GM12878 (cell line): ENCODE measurements at regions not wholly inside any gene's neighbourhood (a gene's known extent, or its start where the extent isn't known, plus 50 kb on each side); places are given as distances from the start of the nearest gene placed in this dataset.

ENCODE experiments used
- ATAC-seq: fragments of 200-7000 bp; cut with Tn5 transposase; 3 replicates; pipeline ENCODE4 v1.9.1; 2020; ENCODE audit warnings: mild to moderate bottlenecking, moderate library complexity
- BruUV-seq: library from RNA; stranded (reverse); fragments of 400-500 nt; replicated peaks from 2 replicates; lab custom pipeline; 2021; lab: Mats Ljungman, UMichigan
- CTCF ChIA-PET: fragments of 300-600 bp; sonication (Branson Sonifier 250); formaldehyde crosslinking; extraction: SDS; loops from one replicate; lab custom pipeline; 2021; ENCODE audit warnings: inconsistent platforms; lab: Yijun Ruan, JAX
- POLR2A ChIA-PET: fragments of 350-600 bp; formaldehyde crosslinking; extraction: SDS; loops from one replicate; lab custom pipeline; 2021; ENCODE audit warnings: inconsistent platforms; lab: Charles Lee
- RAD21 ChIA-PET: fragments of 300-600 bp; sonication (Branson Sonifier 250); formaldehyde crosslinking; loops from one replicate; lab custom pipeline; 2023; ENCODE audit warnings: antibody characterized with exemption; ENCODE audit not compliant: unreplicated experiment; lab: Charles Lee
- SMC1A ChIA-PET: fragments of 300-600 bp; sonication (Branson Sonifier 250); formaldehyde crosslinking; loops from one replicate; lab custom pipeline; 2023; ENCODE audit not compliant: unreplicated experiment, uncharacterized antibody; lab: Charles Lee
- DNase-seq: peaks from one replicate; pipeline ENCODE4 v3.0.0-alpha.2; 2011; ENCODE audit warnings: low read depth, low spot score
- FAIRE-seq: peaks from 3 replicates; lab custom pipeline; 2011; peaks lifted over from hg19 to GRCh38; lab: Jason Lieb, UNC
- H2AFZ ChIP-seq: 2 replicates; pipeline ENCODE4 v1.6.0; 2011; ENCODE audit warnings: low read depth, low read length, control low read depth; ENCODE audit not compliant: control insufficient read depth
- H3K27ac ChIP-seq: 2 replicates; pipeline ENCODE4 v1.5.1; 2011; ENCODE audit warnings: control low read depth; ENCODE audit not compliant: control insufficient read depth, insufficient read depth
- H3K27me3 ChIP-seq, 2 experiments: replicated peaks in 1 of 2; 2 replicates each; pipeline versions ENCODE4 v1.6.0 to v1.6.1; 2011; ENCODE audit warnings: low read length in 1 of 2; ENCODE audit not compliant: control insufficient read depth in 2 of 2, insufficient read depth in 2 of 2
- H3K36me3 ChIP-seq, 2 experiments: 2 replicates each; pipeline ENCODE4 v1.5.1; 2011; ENCODE audit warnings: low read length in 1 of 2; ENCODE audit not compliant: control insufficient read depth in 2 of 2, insufficient read depth in 2 of 2
- H3K4me1 ChIP-seq: 2 replicates; pipeline ENCODE4 v1.6.1; 2011; ENCODE audit warnings: mild to moderate bottlenecking, low read length, moderate library complexity, mixed read lengths; ENCODE audit not compliant: control insufficient read depth, insufficient read depth
- H3K4me2 ChIP-seq: 2 replicates; pipeline ENCODE4 v1.6.0; 2011; ENCODE audit warnings: control low read depth; ENCODE audit not compliant: control insufficient read depth, insufficient read depth
- H3K4me3 ChIP-seq: fragments of 200-600 bp; sonication (generic); 2 replicates; pipeline ENCODE4 v1.5.1; 2016
- H3K79me2 ChIP-seq: 2 replicates; pipeline ENCODE4 v1.6.0; 2011; ENCODE audit warnings: low read length; ENCODE audit not compliant: control insufficient read depth, insufficient read depth
- H3K9ac ChIP-seq: 2 replicates; pipeline ENCODE4 v1.8.0; 2011; ENCODE audit warnings: low read length, control low read depth, mixed read lengths; ENCODE audit not compliant: control insufficient read depth, insufficient read depth
- H3K9me3 ChIP-seq: replicated peaks from 3 replicates; pipeline ENCODE4 v1.5.1; 2011; ENCODE audit warnings: mild to moderate bottlenecking, low read length; ENCODE audit not compliant: control insufficient read depth, insufficient read depth
- H4K20me1 ChIP-seq: 2 replicates; pipeline ENCODE4 v1.6.0; 2011; ENCODE audit not compliant: control insufficient read depth, insufficient read depth
- CHD1 ChIP-seq: IDR thresholded peaks from 2 replicates; pipeline ENCODE4 v1.6.1; 2012; ENCODE audit warnings: low read depth, low read length, improper control_type of control experiment
- CHD2 ChIP-seq: IDR thresholded peaks from 2 replicates; pipeline ENCODE4 v1.6.1; 2011; ENCODE audit warnings: low read depth, low read length, improper control_type of control experiment, borderline replicate concordance
- IKZF2 ChIP-seq, 2 experiments: fragments of 450-650 bp; IDR thresholded peaks; 2 replicates each; pipeline ENCODE4 v1.6.1; 2017; ENCODE audit warnings: mild to moderate bottlenecking in 2 of 2, moderate library complexity in 2 of 2
- JUND ChIP-seq: IDR thresholded peaks from 2 replicates; pipeline ENCODE4 v1.6.1; 2012; ENCODE audit warnings: low read depth, mild to moderate bottlenecking, low read length, improper control_type of control experiment, moderate library complexity
- KLF5 ChIP-seq: fragments of 450-650 bp; IDR thresholded peaks from 2 replicates; pipeline ENCODE4 v1.6.1; 2014; ENCODE audit warnings: mild to moderate bottlenecking; ENCODE audit not compliant: partially characterized antibody
- MEF2B ChIP-seq: fragments of 450-650 bp; IDR thresholded peaks from 2 replicates; pipeline ENCODE4 v1.6.1; 2018; ENCODE audit warnings: mild to moderate bottlenecking, moderate library complexity; ENCODE audit not compliant: partially characterized antibody, poor library complexity, severe bottlenecking
- MYC ChIP-seq: IDR thresholded peaks from 2 replicates; pipeline ENCODE4 v1.6.1; 2011; ENCODE audit warnings: mild to moderate bottlenecking, low read length, moderate library complexity, inconsistent platforms; ENCODE audit not compliant: insufficient read depth, insufficient replicate concordance, insufficient read length, severe bottlenecking
- NR2C1 ChIP-seq: fragments of 450-650 bp; IDR thresholded peaks from 2 replicates; pipeline ENCODE4 v1.6.1; 2017; ENCODE audit warnings: antibody characterized with exemption, mild to moderate bottlenecking, moderate library complexity
- PAX8 ChIP-seq: fragments of 450-650 bp; IDR thresholded peaks from 2 replicates; pipeline ENCODE4 v1.6.1; 2017; ENCODE audit warnings: mild to moderate bottlenecking, moderate library complexity
- PML ChIP-seq: IDR thresholded peaks from 2 replicates; pipeline ENCODE4 v1.6.1; 2012; ENCODE audit warnings: low read length, inconsistent platforms
- RB1 ChIP-seq: fragments of 450-650 bp; formaldehyde crosslinking; IDR thresholded peaks from 2 replicates; pipeline ENCODE4 v1.6.1; 2017; ENCODE audit warnings: mild to moderate bottlenecking, borderline replicate concordance
- SPI1 ChIP-seq: IDR thresholded peaks from 2 replicates; pipeline ENCODE4 v1.6.1; 2011; ENCODE audit warnings: low read depth, mild to moderate bottlenecking, low read length, moderate library complexity, borderline replicate concordance; ENCODE audit not compliant: insufficient read depth
- TARDBP ChIP-seq: IDR thresholded peaks from 2 replicates; pipeline ENCODE4 v1.6.1; 2016; ENCODE audit warnings: borderline replicate concordance
- TBL1XR1 ChIP-seq: IDR thresholded peaks from 2 replicates; pipeline ENCODE4 v1.6.1; 2012; ENCODE audit warnings: low read depth, low read length, improper control_type of control experiment
- TCF7 ChIP-seq: IDR thresholded peaks from 2 replicates; pipeline ENCODE4 v1.6.1; 2014; ENCODE audit warnings: antibody characterized with exemption, borderline replicate concordance
- ZNF24 ChIP-seq: fragments of 450-650 bp; IDR thresholded peaks from 2 replicates; pipeline ENCODE4 v1.6.1; 2017; ENCODE audit warnings: antibody characterized with exemption, mild to moderate bottlenecking
- WGBS: methylation state at CpG from one replicate; pipeline ENCODE4 v1.1.6; 2016; ENCODE audit warnings: low lambda C conversion rate; ENCODE audit not compliant: insufficient replicate concordance, insufficient coverage; ENCODE audit errors: missing lambda C conversion rate; 5-methylcytosine and 5-hydroxymethylcytosine counted together
- in situ Hi-C: fragments of 300-500 bp; cut with MboI; formaldehyde crosslinking; loops from 9 replicates; pipeline ENCODE4 v1.14.3; 2018; ENCODE audit warnings: mixed read lengths
- intact Hi-C: fragments of 100-400 bp; cut with micrococcal nuclease; formaldehyde crosslinking; loops from one replicate; pipeline ENCODE4 v1.14.2; 2022; ENCODE audit not compliant: unreplicated experiment
- TF ChIP-seq, protein P1 (sequence below): IDR thresholded peaks from 2 replicates; pipeline ENCODE4 v1.6.1; 2012; ENCODE audit warnings: low read length, inconsistent platforms
- TF ChIP-seq, protein P2 (sequence below): IDR thresholded peaks from 2 replicates; pipeline ENCODE4 v1.6.1; 2011; ENCODE audit warnings: borderline replicate concordance, low read depth, mild to moderate bottlenecking, moderate library complexity, mixed read lengths, low read length; ENCODE audit not compliant: insufficient read depth; ENCODE audit errors: extremely low read length
- TF ChIP-seq, protein P3 (sequence below): IDR thresholded peaks from 2 replicates; pipeline ENCODE4 v1.6.1; 2011; ENCODE audit warnings: borderline replicate concordance, low read depth, mild to moderate bottlenecking, moderate library complexity, low read length; ENCODE audit not compliant: insufficient read depth, poor library complexity, severe bottlenecking

DNA sequence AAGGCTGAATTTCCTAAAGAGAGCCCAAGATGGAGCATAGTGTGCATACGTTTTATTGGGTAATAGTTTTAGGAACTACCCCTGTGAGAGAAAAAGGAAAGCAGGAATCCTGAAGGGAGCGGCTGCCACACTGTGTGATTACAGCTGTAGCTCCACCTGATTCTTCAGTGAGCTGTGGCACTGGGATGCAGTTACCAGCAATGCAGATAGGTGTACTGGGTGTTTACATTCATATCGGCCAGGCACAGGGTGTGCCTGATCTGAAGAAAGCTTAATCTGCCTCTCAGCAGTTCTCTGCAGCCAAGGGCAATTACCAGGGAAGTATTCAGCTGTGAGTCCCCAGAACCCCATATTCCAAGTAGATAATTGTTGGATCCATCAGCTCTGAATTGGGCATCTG is 1541.8 kb downstream of the EFNB2 start (continued):
- TF ChIP-seq TARDBP (no peak), TBL1XR1 (no peak), MYC (no peak)
- TF ChIP-seq, protein P1, sequence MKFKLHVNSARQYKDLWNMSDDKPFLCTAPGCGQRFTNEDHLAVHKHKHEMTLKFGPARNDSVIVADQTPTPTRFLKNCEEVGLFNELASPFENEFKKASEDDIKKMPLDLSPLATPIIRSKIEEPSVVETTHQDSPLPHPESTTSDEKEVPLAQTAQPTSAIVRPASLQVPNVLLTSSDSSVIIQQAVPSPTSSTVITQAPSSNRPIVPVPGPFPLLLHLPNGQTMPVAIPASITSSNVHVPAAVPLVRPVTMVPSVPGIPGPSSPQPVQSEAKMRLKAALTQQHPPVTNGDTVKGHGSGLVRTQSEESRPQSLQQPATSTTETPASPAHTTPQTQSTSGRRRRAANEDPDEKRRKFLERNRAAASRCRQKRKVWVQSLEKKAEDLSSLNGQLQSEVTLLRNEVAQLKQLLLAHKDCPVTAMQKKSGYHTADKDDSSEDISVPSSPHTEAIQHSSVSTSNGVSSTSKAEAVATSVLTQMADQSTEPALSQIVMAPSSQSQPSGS: no peak
- TF ChIP-seq, all 136 proteins: peak for 0

DNA sequence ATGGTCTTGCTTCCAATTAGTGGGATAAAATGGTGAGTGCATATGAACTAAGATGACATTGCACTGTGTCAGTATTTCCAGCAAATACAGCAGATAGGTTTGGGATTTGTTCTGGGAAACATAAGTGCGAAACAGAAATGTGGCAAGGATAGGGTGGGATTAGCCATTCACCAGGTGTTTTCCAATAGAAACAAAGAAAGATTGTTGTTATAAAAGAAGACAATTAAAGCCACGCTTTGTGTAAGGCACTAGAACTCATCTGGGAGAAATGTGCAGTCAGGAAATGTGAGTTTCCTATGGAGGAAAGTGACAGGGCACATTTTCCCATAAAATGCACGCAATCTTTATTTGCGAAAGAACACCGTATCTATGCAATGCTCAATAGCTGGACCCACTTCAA is 1547.8 kb downstream of the EFNB2 start:
- H3K4me2 ChIP-seq: no peak overlapping the region
- RAD21 ChIA-PET: no interaction called here
- no peak overlapping the region for H2AFZ ChIP-seq
- SMC1A ChIA-PET: no interaction called here
- H3K27me3 ChIP-seq: no peaks in the 10 kb centered on the region
- no peaks in the 10 kb centered on the region; the same call in 1 of the 3 replicates for H3K9me3 ChIP-seq
- POLR2A ChIA-PET: no interaction called here
- H3K36me3 ChIP-seq: no peaks in the 10 kb centered on the region
- no TSS peak for BruUV-seq
- in situ Hi-C loops (loop anchor here (25.0 kb wide), 1 partner anchor 1550 kb away; the partner anchor contains the start of gene EFNB2), intact Hi-C loops (loop anchor here (10.0 kb wide), 1 partner anchor 1803 kb away; no protein-coding TSS in a partner anchor)
- H3K4me1 ChIP-seq: peaks cover 15% of the 10 kb centered on the region
- WGBS: 30% methylated on average over 5 of the region's 5 CpGs
- CTCF ChIA-PET: interaction anchor here (0.6 kb wide), 1 partner anchor 1479 kb away, joined by 3 read pairs; no protein-coding TSS in a partner anchor
- no peak overlapping the region for H3K27ac ChIP-seq
- no peak for FAIRE-seq
- no peak for ATAC-seq
- no peaks in the 10 kb centered on the region for H4K20me1 ChIP-seq
- H3K79me2 ChIP-seq: no peaks in the 10 kb centered on the region
- no peak overlapping the region for H3K9ac ChIP-seq
- no peak for DNase-seq
- no peak overlapping the region for H3K4me3 ChIP-seq
- TF ChIP-seq CHD1 (no peak), PAX8 (no peak), ZNF24 (no peak), KLF5 (no peak), JUND (no peak), TCF7 (no peak), NR2C1 (no peak), RB1 (no peak), IKZF2 (IDR thresholded peaks at IDR 0.05) (no peak), CHD2 (no peak), SPI1 (no peak), PML (no peak), MEF2B (no peak)
- TF ChIP-seq, protein P2, sequence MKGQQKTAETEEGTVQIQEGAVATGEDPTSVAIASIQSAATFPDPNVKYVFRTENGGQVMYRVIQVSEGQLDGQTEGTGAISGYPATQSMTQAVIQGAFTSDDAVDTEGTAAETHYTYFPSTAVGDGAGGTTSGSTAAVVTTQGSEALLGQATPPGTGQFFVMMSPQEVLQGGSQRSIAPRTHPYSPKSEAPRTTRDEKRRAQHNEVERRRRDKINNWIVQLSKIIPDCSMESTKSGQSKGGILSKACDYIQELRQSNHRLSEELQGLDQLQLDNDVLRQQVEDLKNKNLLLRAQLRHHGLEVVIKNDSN: no peak
- TF ChIP-seq, protein P3, sequence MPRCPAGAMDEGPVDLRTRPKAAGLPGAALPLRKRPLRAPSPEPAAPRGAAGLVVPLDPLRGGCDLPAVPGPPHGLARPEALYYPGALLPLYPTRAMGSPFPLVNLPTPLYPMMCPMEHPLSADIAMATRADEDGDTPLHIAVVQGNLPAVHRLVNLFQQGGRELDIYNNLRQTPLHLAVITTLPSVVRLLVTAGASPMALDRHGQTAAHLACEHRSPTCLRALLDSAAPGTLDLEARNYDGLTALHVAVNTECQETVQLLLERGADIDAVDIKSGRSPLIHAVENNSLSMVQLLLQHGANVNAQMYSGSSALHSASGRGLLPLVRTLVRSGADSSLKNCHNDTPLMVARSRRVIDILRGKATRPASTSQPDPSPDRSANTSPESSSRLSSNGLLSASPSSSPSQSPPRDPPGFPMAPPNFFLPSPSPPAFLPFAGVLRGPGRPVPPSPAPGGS: no peak
